Brain microvascular endothelial cell (primary cell): ENCODE measurements at regions not wholly inside any gene's neighbourhood (a gene's known extent, or its start where the extent isn't known, plus 50 kb on each side); places are given as distances from the start of the nearest gene placed in this dataset.

Experiments used
- DNase-seq: peaks from one replicate; pipeline ENCODE4 v3.0.0-alpha.2; 2020
- H3K27ac ChIP-seq: fragments of 250-450 bp; sonication (Bioruptor Pico); 2 replicates; pipeline ENCODE4 v1.5.1; 2020; ENCODE audit warnings: mild to moderate bottlenecking, moderate library complexity
- H3K27me3 ChIP-seq: fragments of 250-450 bp; sonication (Bioruptor Pico); replicated peaks from 2 replicates; pipeline ENCODE4 v1.5.1; 2020; ENCODE audit warnings: mild to moderate bottlenecking
- H3K36me3 ChIP-seq: fragments of 250-450 bp; sonication (Bioruptor Pico); replicated peaks from 2 replicates; pipeline ENCODE4 v1.5.1; 2020; ENCODE audit warnings: mild to moderate bottlenecking
- H3K4me3 ChIP-seq: 2 replicates; pipeline ENCODE4 v1.5.1; 2011; ENCODE audit warnings: low read depth, mild to moderate bottlenecking, control low read depth, low read length, moderate library complexity
- in situ Hi-C: cut with HindIII; loops from 2 replicates; pipeline ENCODE4 v1.10.0; 2017; ENCODE audit warnings: low sequenced_read_pairs, low pct_ligation_motif_present
- TF ChIP-seq, protein P1 (sequence below): IDR thresholded peaks from 2 replicates; pipeline ENCODE4 v1.5.1; 2011; ENCODE audit warnings: low read depth, mild to moderate bottlenecking, moderate library complexity, low read length, control low read depth, inconsistent platforms; ENCODE audit errors: missing control alignments

DNA sequence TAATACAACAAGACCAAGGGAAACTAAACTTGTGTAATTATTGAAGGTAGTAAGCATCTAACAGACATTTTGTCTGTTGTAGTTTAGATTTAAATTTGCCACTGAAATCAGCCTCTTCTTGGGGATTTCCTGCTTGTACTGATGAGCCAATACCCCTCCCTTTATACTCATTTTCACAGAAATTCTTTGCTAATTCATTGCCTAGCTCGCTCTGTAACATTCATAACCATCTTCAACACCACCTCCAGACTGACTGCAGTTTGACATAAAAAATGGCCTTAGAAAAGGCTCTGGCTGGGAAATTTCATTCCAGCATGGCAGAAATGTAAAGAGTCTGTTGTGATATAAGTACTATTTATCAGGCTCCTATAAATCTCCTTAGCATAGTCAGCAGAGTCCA is 109.7 kb upstream of the FLRT2 start:
- Histone ChIP-seq H3K27ac (no peak overlapping the region), H3K4me3 (no peak overlapping the region), H3K36me3 (no peaks in the 10 kb centered on the region), H3K27me3 (no peaks in the 10 kb centered on the region)
- TF ChIP-seq, protein P1, sequence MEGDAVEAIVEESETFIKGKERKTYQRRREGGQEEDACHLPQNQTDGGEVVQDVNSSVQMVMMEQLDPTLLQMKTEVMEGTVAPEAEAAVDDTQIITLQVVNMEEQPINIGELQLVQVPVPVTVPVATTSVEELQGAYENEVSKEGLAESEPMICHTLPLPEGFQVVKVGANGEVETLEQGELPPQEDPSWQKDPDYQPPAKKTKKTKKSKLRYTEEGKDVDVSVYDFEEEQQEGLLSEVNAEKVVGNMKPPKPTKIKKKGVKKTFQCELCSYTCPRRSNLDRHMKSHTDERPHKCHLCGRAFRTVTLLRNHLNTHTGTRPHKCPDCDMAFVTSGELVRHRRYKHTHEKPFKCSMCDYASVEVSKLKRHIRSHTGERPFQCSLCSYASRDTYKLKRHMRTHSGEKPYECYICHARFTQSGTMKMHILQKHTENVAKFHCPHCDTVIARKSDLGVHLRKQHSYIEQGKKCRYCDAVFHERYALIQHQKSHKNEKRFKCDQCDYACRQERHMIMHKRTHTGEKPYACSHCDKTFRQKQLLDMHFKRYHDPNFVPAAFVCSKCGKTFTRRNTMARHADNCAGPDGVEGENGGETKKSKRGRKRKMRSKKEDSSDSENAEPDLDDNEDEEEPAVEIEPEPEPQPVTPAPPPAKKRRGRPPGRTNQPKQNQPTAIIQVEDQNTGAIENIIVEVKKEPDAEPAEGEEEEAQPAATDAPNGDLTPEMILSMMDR = no peak
- DNase-seq = no peak
- in situ Hi-C loops = no loop called here

DNA sequence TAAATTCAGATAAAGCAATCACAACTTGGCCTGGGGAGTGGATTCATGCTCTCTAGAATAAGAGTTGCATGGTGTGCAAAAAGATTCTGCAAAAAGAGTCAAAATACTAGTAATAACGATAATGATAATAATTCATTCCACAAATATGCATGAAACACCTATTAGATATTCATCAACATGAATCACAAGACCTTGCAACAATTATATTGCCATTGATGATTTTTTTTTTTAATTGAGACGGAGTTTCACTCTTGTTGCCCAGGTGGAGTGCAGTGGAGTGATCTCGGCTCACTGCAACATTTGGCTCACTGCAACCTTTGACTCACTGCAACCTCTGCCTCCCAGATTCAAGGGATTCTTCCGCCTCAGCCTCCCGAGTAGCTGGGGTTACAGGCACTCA is 109.2 kb upstream of the FLRT2 start:
- Histone ChIP-seq H3K36me3 (no peaks in the 10 kb centered on the region), H3K27me3 (no peaks in the 10 kb centered on the region), H3K27ac (no peak overlapping the region), H3K4me3 (no peak overlapping the region)
- in situ Hi-C loops = no loop called here
- TF ChIP-seq, protein P1 = no peak
- DNase-seq = no peak

DNA sequence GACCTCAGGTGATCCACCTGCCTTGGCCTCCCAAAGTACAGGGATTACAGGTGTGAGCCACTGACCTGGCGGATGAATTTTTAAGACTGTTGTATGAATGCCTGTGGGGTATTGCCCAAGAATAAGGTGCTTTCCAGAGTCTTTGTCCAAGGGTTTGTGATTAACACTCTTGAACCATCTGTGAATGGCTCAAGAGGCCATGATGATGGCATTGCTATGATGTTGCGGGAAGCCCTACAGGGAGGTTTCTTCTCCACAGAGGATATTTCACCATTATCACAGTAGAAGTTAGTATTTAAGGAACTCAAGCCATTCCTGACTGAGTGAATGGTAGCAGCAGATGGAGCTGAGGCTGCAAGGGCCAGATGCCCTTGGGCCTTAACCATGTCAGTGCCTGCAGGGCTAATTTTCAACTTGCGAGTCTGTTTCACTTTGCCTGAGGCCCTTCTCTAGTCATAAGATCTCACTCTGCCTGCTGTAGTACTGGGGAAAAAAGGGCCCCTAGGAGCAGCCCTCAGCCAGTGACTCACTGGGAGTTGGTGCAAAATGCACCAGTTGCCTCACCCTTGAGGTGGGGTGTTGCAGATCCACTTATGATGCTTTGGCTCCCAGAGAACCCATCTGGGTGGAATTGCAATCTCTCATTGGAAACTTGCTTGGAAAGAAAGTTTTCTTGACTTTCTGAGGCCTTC is 108.6 kb upstream of the FLRT2 start:
- Histone ChIP-seq H3K36me3 (no peaks in the 10 kb centered on the region), H3K27ac (no peak overlapping the region), H3K4me3 (no peak overlapping the region), H3K27me3 (no peaks in the 10 kb centered on the region)
- TF ChIP-seq, protein P1 = no peak
- peak; percentile 66 for DNase-seq
- in situ Hi-C loops = no loop called here

DNA sequence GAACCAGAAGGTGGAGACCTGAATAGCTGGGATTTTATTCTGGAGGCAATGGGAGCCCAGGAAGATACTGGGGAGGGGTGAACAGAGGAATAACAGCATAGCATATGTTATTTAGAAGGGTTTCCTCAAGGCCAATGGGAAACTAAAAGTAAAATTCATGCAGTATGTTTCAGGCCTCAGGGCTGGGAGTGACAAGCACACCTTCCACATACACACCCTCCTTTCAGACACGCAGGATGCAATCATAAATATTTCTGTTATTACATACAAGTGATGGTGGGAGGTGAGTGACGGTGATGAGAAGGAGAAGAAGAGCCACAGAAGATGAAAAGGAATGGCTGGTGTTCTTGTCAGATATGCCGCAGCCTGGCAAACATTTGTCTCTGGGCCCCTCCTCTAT is 106.1 kb upstream of the FLRT2 start:
- H3K4me3 ChIP-seq = no peak overlapping the region
- no peak for DNase-seq
- H3K27me3 ChIP-seq = no peaks in the 10 kb centered on the region
- H3K36me3 ChIP-seq = no peaks in the 10 kb centered on the region
- TF ChIP-seq, protein P1 = no peak
- H3K27ac ChIP-seq = no peak overlapping the region
- in situ Hi-C loops = no loop called here

DNA sequence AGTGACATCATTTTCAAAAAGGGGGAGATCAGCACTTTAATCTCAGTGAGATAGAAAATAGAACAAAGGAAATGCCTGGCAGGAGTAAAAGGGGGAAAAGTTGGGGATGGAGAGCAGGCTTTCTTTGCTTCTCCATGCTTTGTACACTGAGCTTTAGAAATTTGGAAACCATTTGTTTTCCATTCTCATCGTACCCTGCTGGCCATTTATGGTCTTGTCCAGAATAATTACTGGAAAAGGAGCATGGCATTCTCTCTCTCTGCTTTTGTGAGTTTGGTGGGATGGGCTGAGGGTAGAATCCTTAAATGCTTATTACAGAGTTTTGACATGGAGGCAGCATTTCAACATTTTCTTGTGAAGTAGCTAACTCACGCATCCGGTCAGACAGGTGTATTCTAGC is 104.4 kb upstream of the FLRT2 start:
- Histone ChIP-seq H3K4me3 (no peak overlapping the region), H3K27ac (no peak overlapping the region), H3K27me3 (no peaks in the 10 kb centered on the region), H3K36me3 (no peaks in the 10 kb centered on the region)
- no peak for DNase-seq
- in situ Hi-C loops = no loop called here
- TF ChIP-seq, protein P1 = peak; percentile 24
